GM12872 (cell line): ENCODE measurements at regions not wholly inside any gene's neighbourhood (a gene's known extent, or its start where the extent isn't known, plus 50 kb on each side); places are given as distances from the start of the nearest gene placed in this dataset.

Experiments used
- CTCF ChIP-seq: IDR thresholded peaks from 3 replicates; pipeline ENCODE4 v1.5.1; 2011; ENCODE audit warnings: low read depth, mild to moderate bottlenecking, low read length, moderate library complexity; ENCODE audit not compliant: insufficient read depth

- TF ChIP-seq CTCF = no peak
Observed at GRCh38 chr3:145637105-145637504, 523.9 kb downstream of the PLOD2 start.

GRCh38 chr3:145639003-145639606, 521.9 kb downstream of the PLOD2 start:
- no peak for TF ChIP-seq CTCF

- no peak for TF ChIP-seq CTCF
Observed at GRCh38 chr3:145639875-145640274, 521.1 kb downstream of the PLOD2 start.

- no peak for TF ChIP-seq CTCF
Observed at GRCh38 chr3:145648396-145648795, 512.6 kb downstream of the PLOD2 start.

GRCh38 chr3:145649368-145649887, 511.6 kb downstream of the PLOD2 start:
- TF ChIP-seq CTCF = no peak

- TF ChIP-seq CTCF = no peak
Observed at GRCh38 chr3:145650170-145650569, 510.8 kb downstream of the PLOD2 start.

GRCh38 chr3:145671121-145671520, 489.9 kb downstream of the PLOD2 start:
- no peak for TF ChIP-seq CTCF

- no peak for TF ChIP-seq CTCF
Observed at GRCh38 chr3:145673838-145674237, 487.1 kb downstream of the PLOD2 start.
